ENCODE measurements at regions not wholly inside any gene's neighbourhood (a gene's known extent, or its start where the extent isn't known, plus 50 kb on each side); places are given as distances from the start of the nearest gene placed in this dataset.

- Histone ChIP-seq H3K36me3 (no peaks in the 10 kb centered on the region), H3K4me1 (ENCODE audit: control insufficient read depth in 1 of 2, insufficient read depth in 1 of 2, low read depth in 1 of 2, low read length in 1 of 2) (no peaks in the 10 kb centered on the region), H3K27ac (no peak overlapping the region), H3K27me3 (peaks cover 16% of the 10 kb centered on the region), H3K4me3 (ENCODE audit: low read depth in 1 of 2, low read length in 1 of 2) (no peak overlapping the region), H3K9me3 (no peaks in the 10 kb centered on the region)
- no peak for TF ChIP-seq CTCF (IDR thresholded peaks at IDR 0.05)
These were observed 102.0 kb downstream of the CRYAA start for GRCh38 chr21:43270800-43271301.

GRCh38 chr21:43269957-43270705 is 101.3 kb downstream of the CRYAA start:
- no peaks in the 10 kb centered on the region for H3K36me3 ChIP-seq
- no peak overlapping the region for H3K27ac ChIP-seq
- no peak for TF ChIP-seq CTCF (IDR thresholded peaks at IDR 0.05)
- H3K4me1 ChIP-seq (ENCODE audit: control insufficient read depth in 1 of 2, insufficient read depth in 1 of 2, low read depth in 1 of 2, low read length in 1 of 2) = no peaks in the 10 kb centered on the region
- H3K9me3 ChIP-seq = no peaks in the 10 kb centered on the region
- H3K27me3 ChIP-seq = peaks cover 10% of the 10 kb centered on the region
- H3K4me3 ChIP-seq (ENCODE audit: low read depth in 1 of 2, low read length in 1 of 2) = no peak overlapping the region

GRCh38 chr21:43269440-43269839 is 100.6 kb downstream of the CRYAA start:
- H3K4me1 ChIP-seq (ENCODE audit: control insufficient read depth in 1 of 2, insufficient read depth in 1 of 2, low read depth in 1 of 2, low read length in 1 of 2) = no peaks in the 10 kb centered on the region
- H3K27ac ChIP-seq = no peak overlapping the region
- TF ChIP-seq CTCF (IDR thresholded peaks at IDR 0.05) = no peak
- H3K4me3 ChIP-seq (ENCODE audit: low read depth in 1 of 2, low read length in 1 of 2) = no peak overlapping the region
- no peaks in the 10 kb centered on the region for H3K36me3 ChIP-seq
- H3K9me3 ChIP-seq = no peaks in the 10 kb centered on the region
- H3K27me3 ChIP-seq = peaks cover 4% of the 10 kb centered on the region

GRCh38 chr21:43268804-43269186 is 100.0 kb downstream of the CRYAA start:
- no peaks in the 10 kb centered on the region for H3K36me3 ChIP-seq
- H3K27ac ChIP-seq = no peak overlapping the region
- H3K9me3 ChIP-seq = no peaks in the 10 kb centered on the region
- no peak for TF ChIP-seq CTCF (IDR thresholded peaks at IDR 0.05)
- H3K4me1 ChIP-seq (ENCODE audit: control insufficient read depth in 1 of 2, insufficient read depth in 1 of 2, low read depth in 1 of 2, low read length in 1 of 2) = no peaks in the 10 kb centered on the region
- H3K4me3 ChIP-seq (ENCODE audit: low read depth in 1 of 2, low read length in 1 of 2) = no peak overlapping the region
- H3K27me3 ChIP-seq = no peaks in the 10 kb centered on the region

GRCh38 chr21:43268086-43268803 is 99.4 kb downstream of the CRYAA start:
- no peaks in the 10 kb centered on the region for H3K9me3 ChIP-seq
- TF ChIP-seq CTCF (IDR thresholded peaks at IDR 0.05) = no peak
- H3K4me1 ChIP-seq (ENCODE audit: control insufficient read depth in 1 of 2, insufficient read depth in 1 of 2, low read depth in 1 of 2, low read length in 1 of 2) = no peaks in the 10 kb centered on the region

More at GRCh38 chr21:43268086-43268803, 99.4 kb downstream of the CRYAA start:
- Histone ChIP-seq H3K27me3 (no peaks in the 10 kb centered on the region), H3K27ac (no peak overlapping the region), H3K36me3 (no peaks in the 10 kb centered on the region), H3K4me3 (ENCODE audit: low read depth in 1 of 2, low read length in 1 of 2) (no peak overlapping the region)

All from neutrophil (primary cell).